Gastroesophageal sphincter (tissue), 4 donors: ENCODE measurements at regions not wholly inside any gene's neighbourhood (a gene's known extent, or its start where the extent isn't known, plus 50 kb on each side); places are given as distances from the start of the nearest gene placed in this dataset.
"Not testable (repeated sequence)": the region's sequence is repeated elsewhere in the genome, so short reads cannot be mapped to it uniquely, and the experiment has no call there.

Experiments
- ATAC-seq: fragments of 150-250 bp; one replicate; pipeline ENCODE4 v1.9.1; 2016; ENCODE audit warnings: mild to moderate bottlenecking, moderate library complexity
- H3K27ac ChIP-seq, 4 donors: fragments of 200-600 bp; sonication (generic) in 3 of 4; 1 replicate in 3 of 4; 2 replicates in 1 of 4; pipeline ENCODE4 v1.5.1; 2016 to 2019
- H3K27me3 ChIP-seq: fragments of 200-600 bp; sonication (generic); one replicate; pipeline ENCODE4 v1.5.1; 2019
- H3K36me3 ChIP-seq, 2 donors: fragments of 200-600 bp; sonication (generic); one replicate each; pipeline ENCODE4 v1.5.1; 2019; ENCODE audit warnings: control low read depth in 1 of 2
- H3K4me1 ChIP-seq, 3 donors: fragments of 200-600 bp; sonication (generic); 1 replicate in 2 of 3; 2 replicates in 1 of 3; pipeline ENCODE4 v1.5.1; 2016 to 2019; ENCODE audit warnings: control low read depth in 2 of 3
- H3K4me3 ChIP-seq, 2 donors: fragments of 200-600 bp; sonication (generic); one replicate each; pipeline ENCODE4 v1.5.1; 2019; ENCODE audit warnings: mild to moderate bottlenecking in 1 of 2, moderate library complexity in 1 of 2
- H3K9me3 ChIP-seq, 3 donors: fragments of 200-600 bp; sonication (generic); one replicate each; pipeline ENCODE4 v1.5.1; 2017 to 2019; ENCODE audit warnings: control low read depth in 2 of 3
- EP300 ChIP-seq: sonication (generic); formaldehyde crosslinking; IDR thresholded peaks from one replicate; pipeline ENCODE4 v1.6.1; 2017; ENCODE audit warnings: antibody characterized with exemption, mild to moderate bottlenecking
- POLR2A ChIP-seq, 2 donors: fragments of 450-650 bp; IDR thresholded peaks; one replicate each; pipeline ENCODE4 v1.6.1; 2017; ENCODE audit warnings: antibody characterized with exemption in 2 of 2, mild to moderate bottlenecking in 2 of 2, moderate library complexity in 1 of 2
- POLR2AphosphoS5 ChIP-seq: sonication (generic); formaldehyde crosslinking; IDR thresholded peaks from one replicate; pipeline ENCODE4 v1.6.1; 2017; ENCODE audit warnings: antibody characterized with exemption
- WGBS, 2 donors: methylation state at CpG; one replicate each; pipeline ENCODE4 v1.1.5; 2018; ENCODE audit warnings: low coverage in 1 of 2; 5-methylcytosine and 5-hydroxymethylcytosine counted together
- TF ChIP-seq, protein P1 (sequence below), 4 experiments: fragments of 200-600 bp in 2 of 4; fragments of 450-650 bp in 2 of 4; sonication (generic) in 1 of 4; IDR thresholded peaks; one replicate each; pipeline ENCODE4 v1.5.1; 2017 to 2019; ENCODE audit warnings: antibody characterized with exemption in 4 of 4, mild to moderate bottlenecking in 2 of 4, moderate library complexity in 2 of 4

- no peak overlapping the region for H3K4me3 ChIP-seq
- H3K36me3 ChIP-seq, result no peaks in the 10 kb centered on the region
Observed at GRCh38 chr6:112539355-112539754, 192.2 kb downstream of the RFPL4B start.

DNA sequence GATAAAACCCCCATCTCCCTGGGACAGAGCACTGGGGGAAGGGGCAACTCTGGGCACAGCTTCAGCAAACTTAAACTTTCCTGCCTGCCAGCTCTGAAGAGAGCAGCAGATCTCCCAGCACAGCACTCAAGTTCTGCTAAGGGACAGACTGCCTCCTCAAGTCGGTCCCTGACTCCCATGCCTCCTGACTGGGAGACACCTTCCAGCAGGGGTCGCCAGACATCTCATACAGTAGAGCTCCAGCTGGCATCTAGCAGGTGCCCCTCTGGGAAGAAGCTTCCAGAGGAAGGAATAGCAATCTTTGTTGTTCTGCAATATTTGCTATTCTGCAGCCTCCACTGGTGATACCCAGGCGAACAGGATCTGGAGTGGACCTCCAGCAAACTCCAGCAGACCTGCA, 194.7 kb downstream of the RFPL4B start:
- no CpG with 5 or more reads among the region's 3 CpGs for whole genome bisulfite sequencing, 2 donors
- not testable (repeated sequence) for H3K36me3 ChIP-seq, H3K4me3 ChIP-seq, H3K27me3 ChIP-seq, H3K27ac ChIP-seq, H3K9me3 ChIP-seq, ATAC-seq, H3K4me1 ChIP-seq

More at GRCh38 chr6:112539355-112539754, 192.2 kb downstream of the RFPL4B start:
- Histone ChIP-seq H3K9me3 (peaks cover 0 to 7% (median 0%) of the 10 kb centered on the region in 3 donors), H3K27ac (no peak overlapping the region), H3K27me3 (no peaks in the 10 kb centered on the region), H3K4me1 (no peaks in the 10 kb centered on the region)
- TF ChIP-seq POLR2AphosphoS5, result no peak
- TF ChIP-seq EP300, result no peak
- TF ChIP-seq, protein P1, sequence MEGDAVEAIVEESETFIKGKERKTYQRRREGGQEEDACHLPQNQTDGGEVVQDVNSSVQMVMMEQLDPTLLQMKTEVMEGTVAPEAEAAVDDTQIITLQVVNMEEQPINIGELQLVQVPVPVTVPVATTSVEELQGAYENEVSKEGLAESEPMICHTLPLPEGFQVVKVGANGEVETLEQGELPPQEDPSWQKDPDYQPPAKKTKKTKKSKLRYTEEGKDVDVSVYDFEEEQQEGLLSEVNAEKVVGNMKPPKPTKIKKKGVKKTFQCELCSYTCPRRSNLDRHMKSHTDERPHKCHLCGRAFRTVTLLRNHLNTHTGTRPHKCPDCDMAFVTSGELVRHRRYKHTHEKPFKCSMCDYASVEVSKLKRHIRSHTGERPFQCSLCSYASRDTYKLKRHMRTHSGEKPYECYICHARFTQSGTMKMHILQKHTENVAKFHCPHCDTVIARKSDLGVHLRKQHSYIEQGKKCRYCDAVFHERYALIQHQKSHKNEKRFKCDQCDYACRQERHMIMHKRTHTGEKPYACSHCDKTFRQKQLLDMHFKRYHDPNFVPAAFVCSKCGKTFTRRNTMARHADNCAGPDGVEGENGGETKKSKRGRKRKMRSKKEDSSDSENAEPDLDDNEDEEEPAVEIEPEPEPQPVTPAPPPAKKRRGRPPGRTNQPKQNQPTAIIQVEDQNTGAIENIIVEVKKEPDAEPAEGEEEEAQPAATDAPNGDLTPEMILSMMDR (IDR thresholded peaks at IDR 0.05), result no peak
- no peak for TF ChIP-seq POLR2A (IDR thresholded peaks at IDR 0.05)
- ATAC-seq, result no peak
- 92 to 94% methylated on average over 2 of the region's 2 CpGs for WGBS, 2 donors

DNA sequence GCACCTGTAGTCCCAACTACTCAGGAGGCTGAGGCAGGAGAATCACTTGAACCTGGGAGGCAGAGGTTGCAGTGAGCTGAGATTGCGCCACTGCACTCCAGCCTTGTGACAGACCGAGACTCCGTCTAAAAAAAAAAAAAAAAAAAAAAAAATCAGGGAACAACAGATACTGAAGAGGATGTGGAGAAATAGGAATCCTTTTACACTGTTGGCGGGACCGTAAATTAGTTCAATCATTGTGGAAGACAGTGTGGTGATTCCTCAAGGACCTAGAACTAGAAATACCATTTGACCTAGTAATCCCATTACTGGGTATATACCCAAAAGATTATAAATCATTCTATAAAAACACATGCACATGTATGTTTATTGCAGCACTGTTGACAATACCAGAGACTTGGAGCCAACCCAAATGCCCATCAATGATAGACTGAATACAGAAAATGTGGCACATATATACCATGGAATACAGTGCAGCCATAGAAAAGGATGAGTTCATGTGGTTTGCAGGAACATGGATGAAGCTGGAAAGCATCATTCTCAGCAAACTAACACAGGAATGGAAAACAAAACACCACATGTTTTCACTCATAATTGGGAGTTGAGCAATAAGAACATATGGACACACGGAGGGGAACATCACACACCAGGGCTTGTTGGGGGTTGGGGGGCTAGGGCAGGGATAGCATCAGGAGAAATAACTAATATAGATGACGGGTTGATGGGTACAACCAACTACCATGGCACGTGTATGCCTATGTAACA, 200.4 kb downstream of the RFPL4B start:
- not testable (repeated sequence) for H3K27me3 ChIP-seq, H3K36me3 ChIP-seq, ATAC-seq, H3K27ac ChIP-seq, H3K9me3 ChIP-seq, H3K4me3 ChIP-seq, H3K4me1 ChIP-seq
- WGBS, 2 donors, result 85 to 100% methylated on average over 5 of the region's 8 CpGs

DNA sequence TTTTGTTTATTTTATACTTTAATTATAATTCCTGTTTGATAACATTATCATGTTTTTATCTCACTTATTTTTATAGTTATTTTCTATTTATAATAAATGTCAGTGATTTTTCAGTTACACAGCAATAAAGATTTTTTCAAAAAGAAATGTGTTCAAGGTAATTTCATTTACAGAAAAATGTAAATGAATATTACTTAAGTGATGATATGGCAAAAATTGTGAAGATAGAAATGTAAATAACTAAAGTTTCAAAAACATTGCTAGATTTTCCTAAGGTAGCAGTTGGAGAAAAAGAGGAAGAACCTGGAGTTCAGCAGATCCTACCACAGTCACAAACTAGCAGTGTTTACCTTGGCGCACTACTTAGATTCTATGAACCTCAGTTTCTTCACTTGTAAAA, 202.6 kb downstream of the RFPL4B start:
- no peak for ATAC-seq

DNA sequence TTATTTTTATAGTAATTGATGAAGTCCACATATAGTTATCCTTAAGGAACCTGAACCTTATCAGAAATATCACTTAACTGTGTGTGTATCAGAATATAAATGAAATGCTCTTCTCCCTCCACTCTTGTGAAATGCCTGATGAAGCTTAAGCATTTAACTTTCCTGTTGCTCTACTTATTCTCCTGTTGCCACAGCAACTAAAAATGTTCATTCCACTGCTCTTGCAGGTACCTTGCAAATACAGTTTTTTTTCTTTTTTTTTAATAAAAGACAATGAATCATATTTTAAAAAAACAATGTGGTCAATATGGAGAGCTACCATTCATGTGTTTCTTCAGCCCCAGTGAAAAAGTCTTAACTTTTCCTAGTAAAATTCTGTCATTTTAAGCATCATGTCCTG, 210.3 kb downstream of the RFPL4B start:
- ATAC-seq, result no peak
- TF ChIP-seq, protein P1 (IDR thresholded peaks at IDR 0.05), result no peak
- TF ChIP-seq POLR2A (IDR thresholded peaks at IDR 0.05), result no peak
- no peak for TF ChIP-seq POLR2AphosphoS5
- no peak for TF ChIP-seq EP300
- H3K4me1 ChIP-seq, result peaks cover 0 to 10% (median 0%) of the 10 kb centered on the region in 3 donors
- peaks cover 0 to 13% (median 0%) of the 10 kb centered on the region in 3 donors for H3K9me3 ChIP-seq
- no peaks in the 10 kb centered on the region for H3K27me3 ChIP-seq
- H3K27ac ChIP-seq, result no peak overlapping the region
- H3K4me3 ChIP-seq, result no peak overlapping the region
- H3K36me3 ChIP-seq, result no peaks in the 10 kb centered on the region

More for the DNA sequence above, 202.6 kb downstream of the RFPL4B start:
- TF ChIP-seq POLR2AphosphoS5, result no peak
- no peak for TF ChIP-seq EP300
- TF ChIP-seq, protein P1 (IDR thresholded peaks at IDR 0.05), result no peak
- no peak for TF ChIP-seq POLR2A (IDR thresholded peaks at IDR 0.05)
- H3K9me3 ChIP-seq, result peaks cover 0 to 9% (median 0%) of the 10 kb centered on the region in 3 donors
- no peak overlapping the region for H3K27ac ChIP-seq
- 100% methylated on average over 1 of the region's 1 CpG for WGBS, 2 donors
- no peak overlapping the region for H3K4me3 ChIP-seq
- H3K4me1 ChIP-seq, result no peaks in the 10 kb centered on the region
- H3K27me3 ChIP-seq, result no peaks in the 10 kb centered on the region
- no peaks in the 10 kb centered on the region for H3K36me3 ChIP-seq

GRCh38 chr6:112557961-112558360, 210.8 kb downstream of the RFPL4B start:
- TF ChIP-seq, protein P1 (IDR thresholded peaks at IDR 0.05), result no peak
- no peak for TF ChIP-seq POLR2AphosphoS5
- no peak for TF ChIP-seq POLR2A (IDR thresholded peaks at IDR 0.05)
- TF ChIP-seq EP300, result no peak
- peaks cover 0 to 15% (median 3%) of the 10 kb centered on the region in 3 donors for H3K4me1 ChIP-seq
- no peak for ATAC-seq

More at GRCh38 chr6:112557961-112558360, 210.8 kb downstream of the RFPL4B start:
- Histone ChIP-seq H3K4me3 (no peak overlapping the region), H3K27me3 (no peaks in the 10 kb centered on the region), H3K27ac (no peak overlapping the region), H3K36me3 (no peaks in the 10 kb centered on the region), H3K9me3 (peaks cover 0 to 13% (median 0%) of the 10 kb centered on the region in 3 donors)
